Activated CD8-positive, alpha-beta T cell treated with anti-CD3 and anti-CD28 coated beads for 36 hours (primary cell): ENCODE measurements at regions not wholly inside any gene's neighbourhood (a gene's known extent, or its start where the extent isn't known, plus 50 kb on each side); places are given as distances from the start of the nearest gene placed in this dataset.

ENCODE experiments used
- ATAC-seq: fragments of 200-7000 bp; cut with Tn5 transposase; one replicate; pipeline ENCODE4 v1.10.0; 2021; ENCODE audit warnings: mild to moderate bottlenecking, moderate library complexity
- CTCF ChIA-PET: fragments of 350-600 bp; sonication (Branson Sonifier 250); formaldehyde crosslinking; loops from one replicate; lab custom pipeline; 2021; ENCODE audit warnings: antibody characterized with exemption; lab: Charles Lee
- POLR2A ChIA-PET: fragments of 350-600 bp; sonication (Branson Sonifier 250); formaldehyde crosslinking; loops from one replicate; lab custom pipeline; 2021; ENCODE audit warnings: antibody characterized with exemption; lab: Charles Lee
- DNase-seq: peaks from one replicate; pipeline ENCODE4 v3.0.0-alpha.2; 2020
- H3K27ac Mint-ChIP-seq: one replicate; pipeline ENCODE4 v1.8.0; 2021; ENCODE audit warnings: mild to moderate bottlenecking, mixed read lengths
- H3K27me3 Mint-ChIP-seq: one replicate; pipeline ENCODE4 v1.8.0; 2021; ENCODE audit warnings: mixed read lengths
- H3K36me3 Mint-ChIP-seq: one replicate; pipeline ENCODE4 v1.8.0; 2021; ENCODE audit warnings: low read depth, mixed read lengths
- H3K4me1 Mint-ChIP-seq: one replicate; pipeline ENCODE4 v1.8.0; 2021; ENCODE audit warnings: low read depth, mixed read lengths
- H3K4me3 Mint-ChIP-seq: one replicate; pipeline ENCODE4 v1.8.0; 2021; ENCODE audit warnings: mild to moderate bottlenecking, moderate library complexity, mixed read lengths
- H3K9me3 Mint-ChIP-seq: one replicate; pipeline ENCODE4 v1.8.0; 2021; ENCODE audit warnings: mixed read lengths
- CTCF ChIP-seq: fragments of 200-600 bp; IDR thresholded peaks from one replicate; pipeline ENCODE4 v1.8.0; 2022; ENCODE audit warnings: antibody characterized with exemption, mild to moderate bottlenecking
- intact Hi-C: fragments of 100-400 bp; cut with micrococcal nuclease; formaldehyde crosslinking; loops from one replicate; pipeline ENCODE4 v1.10.0; 2022

- no peak for ATAC-seq
These were observed 398.5 kb downstream of the GPM6A start for GRCh38 chr4:175413561-175413960.

GRCh38 chr4:175414602-175415001 is 397.5 kb downstream of the GPM6A start:
- no peak for TF ChIP-seq CTCF
- Mint-ChIP-seq H3K9me3 (peaks cover 11% of the 10 kb centered on the region), H3K4me3 (no peak overlapping the region), H3K27ac (no peak overlapping the region), H3K36me3 (no peaks in the 10 kb centered on the region), H3K27me3 (no peaks in the 10 kb centered on the region), H3K4me1 (no peaks in the 10 kb centered on the region)
- CTCF ChIA-PET = no interaction called here
- ATAC-seq = no peak
- DNase-seq = no peak
- POLR2A ChIA-PET = no interaction called here
- intact Hi-C loops = no loop called here

More at GRCh38 chr4:175413561-175413960, 398.5 kb downstream of the GPM6A start:
- Mint-ChIP-seq H3K4me3 (no peak overlapping the region), H3K27me3 (no peaks in the 10 kb centered on the region), H3K27ac (no peak overlapping the region), H3K9me3 (peaks cover 11% of the 10 kb centered on the region), H3K36me3 (no peaks in the 10 kb centered on the region), H3K4me1 (no peaks in the 10 kb centered on the region)
- POLR2A ChIA-PET = no interaction called here
- TF ChIP-seq CTCF = no peak
- CTCF ChIA-PET = no interaction called here
- DNase-seq = no peak
- intact Hi-C loops = no loop called here

- H3K4me1 Mint-ChIP-seq = no peaks in the 10 kb centered on the region
- no peak for ATAC-seq
These were observed 393.5 kb downstream of the GPM6A start for GRCh38 chr4:175418516-175418915.

GRCh38 chr4:175419236-175419718 is 392.8 kb downstream of the GPM6A start:
- Mint-ChIP-seq H3K9me3 (peaks cover 10% of the 10 kb centered on the region), H3K27ac (no peak overlapping the region), H3K4me3 (no peak overlapping the region), H3K4me1 (no peaks in the 10 kb centered on the region), H3K36me3 (no peaks in the 10 kb centered on the region), H3K27me3 (no peaks in the 10 kb centered on the region)
- no peak for TF ChIP-seq CTCF
- DNase-seq (no peak), ATAC-seq (no peak)
- ChIA-PET CTCF (no interaction called here), POLR2A (no interaction called here)
- intact Hi-C loops = no loop called here

More at GRCh38 chr4:175418516-175418915, 393.5 kb downstream of the GPM6A start:
- ChIA-PET POLR2A (no interaction called here), CTCF (no interaction called here)
- no peak for DNase-seq
- H3K36me3 Mint-ChIP-seq = no peaks in the 10 kb centered on the region
- TF ChIP-seq CTCF = no peak
- intact Hi-C loops = no loop called here
- no peaks in the 10 kb centered on the region for H3K27me3 Mint-ChIP-seq
- H3K9me3 Mint-ChIP-seq = peaks cover 9% of the 10 kb centered on the region
- H3K4me3 Mint-ChIP-seq = no peak overlapping the region
- H3K27ac Mint-ChIP-seq = no peak overlapping the region

- Mint-ChIP-seq H3K4me1 (no peaks in the 10 kb centered on the region), H3K27me3 (no peaks in the 10 kb centered on the region), H3K9me3 (peaks cover 1% of the 10 kb centered on the region), H3K36me3 (no peaks in the 10 kb centered on the region), H3K27ac (no peak overlapping the region), H3K4me3 (no peak overlapping the region)
- DNase-seq = no peak
- POLR2A ChIA-PET = no interaction called here
- CTCF ChIA-PET = no interaction called here
- no peak for ATAC-seq
- intact Hi-C loops = no loop called here
- no peak for TF ChIP-seq CTCF
These were observed 390.6 kb downstream of the GPM6A start for GRCh38 chr4:175421506-175421905.
